Omental fat pad (tissue), 3 donors: ENCODE measurements at regions not wholly inside any gene's neighbourhood (a gene's known extent, or its start where the extent isn't known, plus 50 kb on each side); places are given as distances from the start of the nearest gene placed in this dataset.

Experiments
- ATAC-seq: fragments of 150-250 bp; one replicate; pipeline ENCODE4 v1.9.1; 2016; ENCODE audit warnings: mild to moderate bottlenecking, moderate library complexity; ENCODE audit not compliant: low FRiP score
- DNase-seq: peaks from one replicate; pipeline ENCODE4 v3.0.0-alpha.2; 2019; ENCODE audit warnings: low spot score
- CTCF ChIP-seq, 3 donors: fragments of 450-650 bp; IDR thresholded peaks; one replicate each; pipeline ENCODE4 v1.5.1; 2016 to 2017; ENCODE audit warnings: antibody characterized with exemption in 3 of 3, mild to moderate bottlenecking in 3 of 3, moderate library complexity in 2 of 3

GRCh38 chr6:9484091-9484490 is 930.8 kb downstream of the TFAP2A start:
- no peak for ATAC-seq
- no peak for DNase-seq
- TF ChIP-seq CTCF (IDR thresholded peaks at IDR 0.05) = no peak

DNA sequence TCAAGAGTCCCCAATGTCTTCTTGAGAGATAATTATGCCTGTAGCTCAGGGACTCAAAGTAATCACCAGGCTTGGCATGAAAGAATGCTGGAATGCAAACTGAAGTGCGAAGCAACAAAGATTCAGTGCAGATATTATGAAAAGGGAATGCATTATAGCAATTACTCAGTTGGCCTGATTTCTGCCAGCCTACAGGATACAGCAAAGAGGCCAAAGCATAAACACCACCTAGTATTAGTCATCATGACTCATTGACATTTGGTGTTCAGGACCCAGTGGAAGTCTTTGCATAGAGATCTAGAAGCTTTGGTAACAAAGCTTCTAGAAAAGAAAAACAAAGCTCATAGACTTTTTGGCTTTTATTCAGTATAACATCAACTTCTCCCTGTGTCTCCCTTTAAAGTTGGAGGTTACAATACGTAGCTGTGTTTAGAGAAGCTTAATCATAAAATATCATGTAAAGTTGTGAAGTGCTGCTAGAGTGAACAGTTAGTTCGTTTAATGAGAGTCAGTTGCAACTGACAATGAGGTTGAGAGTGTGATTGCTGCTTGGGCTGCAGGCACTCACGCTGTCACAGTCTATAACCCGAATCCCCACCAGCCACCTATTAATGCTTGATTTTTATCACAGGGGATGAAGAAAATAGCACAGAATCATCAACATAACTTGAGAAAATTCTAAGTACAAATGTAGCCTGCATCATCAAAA is 932.7 kb downstream of the TFAP2A start:
- no peak for TF ChIP-seq CTCF (IDR thresholded peaks at IDR 0.05)
- ATAC-seq = peak; percentile 85

GRCh38 chr6:9481292-9482029 is 933.4 kb downstream of the TFAP2A start:
- DNase-seq = no peak
- no peak for TF ChIP-seq CTCF (IDR thresholded peaks at IDR 0.05)
- ATAC-seq = no peak

More for the DNA sequence above, 932.7 kb downstream of the TFAP2A start:
- no peak for DNase-seq

DNA sequence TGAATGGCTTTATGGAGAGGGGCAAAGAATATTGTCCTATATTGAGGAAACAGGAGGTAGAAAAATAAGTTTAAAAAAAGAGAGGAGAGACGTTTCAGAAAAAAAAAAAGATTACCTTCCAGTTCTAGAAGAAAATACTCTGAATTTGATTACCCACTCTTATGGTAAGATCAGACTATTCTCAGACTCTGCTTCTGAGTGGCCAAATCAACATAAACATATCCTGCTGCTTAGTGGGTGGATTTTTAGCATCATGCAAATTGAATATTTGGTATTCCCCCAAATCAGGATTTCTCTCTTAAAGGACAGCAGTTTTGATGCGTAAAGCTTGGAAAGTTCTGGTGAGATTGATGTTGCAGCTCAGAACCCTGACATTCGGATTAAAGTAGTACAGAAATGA is 946.6 kb downstream of the TFAP2A start:
- no peak for TF ChIP-seq CTCF (IDR thresholded peaks at IDR 0.05)
- ATAC-seq (no peak), DNase-seq (no peak)

DNA sequence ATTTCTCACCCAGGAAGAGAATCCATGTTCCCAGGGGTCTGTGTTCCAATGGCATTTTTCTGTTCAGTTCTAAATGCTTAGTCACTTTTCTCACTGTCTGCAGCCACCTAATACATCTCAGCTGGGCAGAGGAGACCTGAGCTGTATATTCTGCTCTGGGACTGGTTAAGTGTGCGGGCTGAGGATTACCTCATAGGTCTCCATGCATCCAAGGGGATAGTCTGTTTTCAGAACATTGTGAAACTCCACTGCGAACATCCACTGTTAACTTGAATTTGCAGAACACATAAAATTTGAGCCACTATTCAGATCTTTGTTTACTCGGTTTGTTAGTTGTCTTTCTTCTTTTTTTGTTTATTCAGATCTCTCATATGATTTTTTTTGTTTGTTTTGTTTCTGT is 947.1 kb downstream of the TFAP2A start:
- DNase-seq = no peak

GRCh38 chr6:9464583-9464982 is 950.3 kb downstream of the TFAP2A start:
- DNase-seq = no peak
- ATAC-seq = no peak
- TF ChIP-seq CTCF (IDR thresholded peaks at IDR 0.05) = no peak

More for the DNA sequence above, 947.1 kb downstream of the TFAP2A start:
- TF ChIP-seq CTCF (IDR thresholded peaks at IDR 0.05) = no peak
- ATAC-seq = no peak

DNA sequence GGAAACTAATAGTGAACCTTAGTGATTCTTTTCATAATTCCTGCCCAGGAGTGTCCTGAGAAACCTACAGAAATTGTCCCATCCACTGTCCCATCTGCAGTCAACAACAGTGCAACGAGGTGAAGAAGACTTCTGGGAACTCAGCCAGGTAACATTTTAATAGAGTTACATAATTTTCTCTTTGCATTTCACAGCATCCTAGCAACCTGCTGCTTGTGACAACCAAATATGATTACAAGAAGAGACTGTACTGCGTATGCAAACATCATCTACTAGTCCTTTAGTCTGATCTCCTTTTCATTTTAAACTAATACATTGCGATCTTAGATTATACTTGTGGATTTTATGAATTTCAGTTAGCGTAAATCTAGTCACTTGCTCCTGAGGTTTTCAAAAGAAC is 951.6 kb downstream of the TFAP2A start:
- ATAC-seq = no peak

More for the DNA sequence above, 951.6 kb downstream of the TFAP2A start:
- TF ChIP-seq CTCF (IDR thresholded peaks at IDR 0.05) = no peak
- no peak for DNase-seq
